C4-2B (cell line): ENCODE measurements at regions not wholly inside any gene's neighbourhood (a gene's known extent, or its start where the extent isn't known, plus 50 kb on each side); places are given as distances from the start of the nearest gene placed in this dataset.

Source experiments
- H3K27ac ChIP-seq: fragments of 450-650 bp; 2 replicates; pipeline ENCODE4 v1.5.1; 2017
- CTCF ChIP-seq: fragments of 450-650 bp; conservative IDR thresholded peaks from 2 replicates; pipeline ENCODE4 v1.5.1; 2017; ENCODE audit warnings: mild to moderate bottlenecking
- ZFX ChIP-seq: fragments of 450-650 bp; IDR thresholded peaks from 2 replicates; pipeline ENCODE4 v1.6.1; 2017

GRCh38 chr2:107094450-107094986 lies 208.6 kb upstream of the ST6GAL2 start:
- TF ChIP-seq CTCF: no peak
- TF ChIP-seq ZFX: no peak
- no peak overlapping the region for H3K27ac ChIP-seq

- H3K27ac ChIP-seq: no peak overlapping the region
- no peak for TF ChIP-seq ZFX
Observed at GRCh38 chr2:107102176-107102575, 216.2 kb upstream of the ST6GAL2 start.

GRCh38 chr2:107107351-107107750 lies 221.4 kb upstream of the ST6GAL2 start:
- no peak overlapping the region for H3K27ac ChIP-seq
- TF ChIP-seq CTCF: no peak

GRCh38 chr2:107108556-107108955 lies 222.6 kb upstream of the ST6GAL2 start:
- TF ChIP-seq CTCF (no peak), ZFX (no peak)

GRCh38 chr2:107111623-107112022 lies 225.7 kb upstream of the ST6GAL2 start:
- no peak overlapping the region for H3K27ac ChIP-seq
- no peak for TF ChIP-seq ZFX
- no peak for TF ChIP-seq CTCF

More at GRCh38 chr2:107108556-107108955, 222.6 kb upstream of the ST6GAL2 start:
- H3K27ac ChIP-seq: no peak overlapping the region

GRCh38 chr2:107112561-107112960 lies 226.6 kb upstream of the ST6GAL2 start:
- TF ChIP-seq CTCF: no peak
- TF ChIP-seq ZFX: no peak
- H3K27ac ChIP-seq: no peak overlapping the region

- H3K27ac ChIP-seq: no peak overlapping the region
- TF ChIP-seq CTCF: no peak
- no peak for TF ChIP-seq ZFX
Observed at GRCh38 chr2:107128381-107128780, 242.4 kb upstream of the ST6GAL2 start.

GRCh38 chr2:107132070-107132469 lies 246.1 kb upstream of the ST6GAL2 start:
- H3K27ac ChIP-seq: no peak overlapping the region
- TF ChIP-seq ZFX (no peak), CTCF (no peak)
